Fibroblast of skin of left biceps (primary cell): ENCODE measurements at regions not wholly inside any gene's neighbourhood (a gene's known extent, or its start where the extent isn't known, plus 50 kb on each side); places are given as distances from the start of the nearest gene placed in this dataset.
"Not testable (repeated sequence)": the region's sequence is repeated elsewhere in the genome, so short reads cannot be mapped to it uniquely, and the experiment has no call there.

Source experiments
- DNase-seq, 2 experiments: peaks; one replicate each; pipeline ENCODE4 v3.0.0-alpha.2; 2013; ENCODE audit warnings: low read depth in 2 of 2

GRCh38 chr5:1960595-1961303 lies 78.0 kb upstream of the IRX4 start:
- no peak for DNase-seq

- no peak for DNase-seq
Measured at GRCh38 chr5:1959725-1960581, 77.2 kb upstream of the IRX4 start.

- no peak for DNase-seq
Measured at GRCh38 chr5:1959231-1959630, 76.5 kb upstream of the IRX4 start.

- no peak for DNase-seq
Measured at GRCh38 chr5:1958211-1959010, 75.7 kb upstream of the IRX4 start.

GRCh38 chr5:1955586-1955985 lies 72.9 kb upstream of the IRX4 start:
- DNase-seq: no peak

GRCh38 chr5:1953710-1954109 lies 71.0 kb upstream of the IRX4 start:
- DNase-seq: not testable (repeated sequence)

GRCh38 chr5:1952444-1953099 lies 69.8 kb upstream of the IRX4 start:
- DNase-seq: no peak

- no peak for DNase-seq
Measured at GRCh38 chr5:1952021-1952420, 69.3 kb upstream of the IRX4 start.

- no peak for DNase-seq
Measured at GRCh38 chr5:1951165-1951816, 68.6 kb upstream of the IRX4 start.

- no peak for DNase-seq
Measured at GRCh38 chr5:1950708-1951103, 68.0 kb upstream of the IRX4 start.

GRCh38 chr5:1950096-1950707 lies 67.5 kb upstream of the IRX4 start:
- no peak for DNase-seq

- DNase-seq: no peak
Measured at GRCh38 chr5:1949253-1949652, 66.5 kb upstream of the IRX4 start.

- DNase-seq: no peak
Measured at GRCh38 chr5:1948663-1949191, 66.0 kb upstream of the IRX4 start.

GRCh38 chr5:1948111-1948510 lies 65.4 kb upstream of the IRX4 start:
- DNase-seq: no peak

GRCh38 chr5:1946776-1947175 lies 64.1 kb upstream of the IRX4 start:
- DNase-seq: no peak

- DNase-seq: no peak
Measured at GRCh38 chr5:1946122-1946677, 63.5 kb upstream of the IRX4 start.

GRCh38 chr5:1945606-1946005 lies 62.9 kb upstream of the IRX4 start:
- no peak for DNase-seq

- no peak for DNase-seq
Measured at GRCh38 chr5:1944408-1944807, 61.7 kb upstream of the IRX4 start.

- DNase-seq: no peak
Measured at GRCh38 chr5:1943481-1943880, 60.8 kb upstream of the IRX4 start.

GRCh38 chr5:1942630-1943029 lies 59.9 kb upstream of the IRX4 start:
- DNase-seq: no peak
